ENCODE measurements at regions not wholly inside any gene's neighbourhood (a gene's known extent, or its start where the extent isn't known, plus 50 kb on each side); places are given as distances from the start of the nearest gene placed in this dataset.

- H3K4me3 ChIP-seq (ENCODE audit: low read depth, poor library complexity, severe bottlenecking): no peak overlapping the region
- DNase-seq (ENCODE audit: low spot score in 2 of 2): no peak
- 84% methylated on average over 6 of the region's 6 CpGs for WGBS, 2 donors
- TF ChIP-seq CTCF (IDR thresholded peaks at IDR 0.05): no peak
- no peak for TF ChIP-seq POLR2A (IDR thresholded peaks at IDR 0.05)
- intact Hi-C loops (cut with DNase I; ENCODE audit: low total_unique reads): no loop called here
These were observed 50.6 kb upstream of the CALM2 start for GRCh38 chr2:47226923-47227220.

GRCh38 chr2:47226132-47226922, 50.0 kb upstream of the CALM2 start:
- 60 to 74% methylated on average over 4 of the region's 4 CpGs for WGBS, 2 donors
- no peak for DNase-seq (ENCODE audit: low spot score in 2 of 2)
- TF ChIP-seq CTCF (IDR thresholded peaks at IDR 0.05) (no peak), POLR2A (IDR thresholded peaks at IDR 0.05) (no peak)
- H3K4me3 ChIP-seq (ENCODE audit: low read depth, poor library complexity, severe bottlenecking): no peak overlapping the region
- intact Hi-C loops (cut with DNase I; ENCODE audit: low total_unique reads): no loop called here
